22Rv1 (cell line): ENCODE measurements at regions not wholly inside any gene's neighbourhood (a gene's known extent, or its start where the extent isn't known, plus 50 kb on each side); places are given as distances from the start of the nearest gene placed in this dataset.

Experiments used
- ZFX ChIP-seq: fragments of 450-650 bp; IDR thresholded peaks from 2 replicates; pipeline ENCODE4 v1.6.1; 2017; ENCODE audit warnings: antibody characterized with exemption, borderline replicate concordance
- TF ChIP-seq, protein P1 (sequence below): fragments of 450-650 bp; IDR thresholded peaks from 2 replicates; pipeline ENCODE4 v1.5.1; 2017; ENCODE audit warnings: mild to moderate bottlenecking

DNA sequence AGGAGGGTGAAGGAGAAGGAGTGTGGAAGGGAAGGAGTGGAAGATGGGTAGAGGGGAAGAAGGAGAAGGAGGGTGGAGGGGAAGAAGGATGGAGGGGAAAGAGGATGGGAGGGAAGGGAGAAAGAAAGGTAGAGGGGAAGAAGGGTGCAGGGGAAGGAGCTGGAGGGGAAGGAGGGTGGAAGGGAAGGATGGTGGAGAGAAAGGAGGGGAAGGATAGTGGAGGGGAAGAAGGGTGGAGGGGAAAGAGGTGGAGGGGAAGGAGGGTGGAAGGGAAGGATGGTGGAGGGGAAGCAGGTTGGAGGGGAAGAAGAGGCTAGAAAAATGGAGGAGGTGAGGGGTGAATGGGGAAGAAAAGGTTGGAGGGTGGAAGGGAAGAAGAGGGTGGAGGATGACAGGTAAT lies 927.9 kb downstream of the UQCRFS1 start:
- TF ChIP-seq, protein P1, sequence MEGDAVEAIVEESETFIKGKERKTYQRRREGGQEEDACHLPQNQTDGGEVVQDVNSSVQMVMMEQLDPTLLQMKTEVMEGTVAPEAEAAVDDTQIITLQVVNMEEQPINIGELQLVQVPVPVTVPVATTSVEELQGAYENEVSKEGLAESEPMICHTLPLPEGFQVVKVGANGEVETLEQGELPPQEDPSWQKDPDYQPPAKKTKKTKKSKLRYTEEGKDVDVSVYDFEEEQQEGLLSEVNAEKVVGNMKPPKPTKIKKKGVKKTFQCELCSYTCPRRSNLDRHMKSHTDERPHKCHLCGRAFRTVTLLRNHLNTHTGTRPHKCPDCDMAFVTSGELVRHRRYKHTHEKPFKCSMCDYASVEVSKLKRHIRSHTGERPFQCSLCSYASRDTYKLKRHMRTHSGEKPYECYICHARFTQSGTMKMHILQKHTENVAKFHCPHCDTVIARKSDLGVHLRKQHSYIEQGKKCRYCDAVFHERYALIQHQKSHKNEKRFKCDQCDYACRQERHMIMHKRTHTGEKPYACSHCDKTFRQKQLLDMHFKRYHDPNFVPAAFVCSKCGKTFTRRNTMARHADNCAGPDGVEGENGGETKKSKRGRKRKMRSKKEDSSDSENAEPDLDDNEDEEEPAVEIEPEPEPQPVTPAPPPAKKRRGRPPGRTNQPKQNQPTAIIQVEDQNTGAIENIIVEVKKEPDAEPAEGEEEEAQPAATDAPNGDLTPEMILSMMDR: no peak
- no peak for TF ChIP-seq ZFX
